Esophagus muscularis mucosa (tissue), 4 donors: ENCODE measurements at regions not wholly inside any gene's neighbourhood (a gene's known extent, or its start where the extent isn't known, plus 50 kb on each side); places are given as distances from the start of the nearest gene placed in this dataset.

Experiments
- DNase-seq: peaks from one replicate; pipeline ENCODE4 v3.0.0-alpha.2; 2017; ENCODE audit errors: extremely low spot score
- H3K27ac ChIP-seq, 4 donors: fragments of 200-600 bp; sonication (generic); replicated peaks in 1 of 4; 1 replicate in 3 of 4; 2 replicates in 1 of 4; pipeline ENCODE4 v1.5.1; 2016 to 2019; ENCODE audit warnings: mild to moderate bottlenecking in 1 of 4
- H3K27me3 ChIP-seq, 4 donors: fragments of 200-600 bp; sonication (generic); one replicate each; pipeline versions ENCODE4 v1.5.1 to v1.6.0; 2016 to 2019
- H3K36me3 ChIP-seq, 4 donors: fragments of 200-600 bp; sonication (generic); one replicate each; pipeline ENCODE4 v1.5.1; 2016 to 2019
- H3K4me1 ChIP-seq, 4 donors: fragments of 200-600 bp; sonication (generic); one replicate each; pipeline ENCODE4 v1.5.1; 2016 to 2019
- H3K4me3 ChIP-seq, 4 donors: fragments of 200-600 bp; sonication (generic); 1 replicate in 2 of 4; 2 replicates in 2 of 4; pipeline ENCODE4 v1.5.1; 2016 to 2019; ENCODE audit warnings: mild to moderate bottlenecking in 4 of 4, moderate library complexity in 1 of 4
- H3K9me3 ChIP-seq, 4 donors: fragments of 200-600 bp; sonication (generic); 1 replicate in 3 of 4; 2 replicates in 1 of 4; pipeline ENCODE4 v1.5.1; 2016 to 2019
- CTCF ChIP-seq, 3 experiments: fragments of 200-600 bp in 2 of 3; fragments of 450-650 bp in 1 of 3; sonication (generic) in 2 of 3; IDR thresholded peaks; one replicate each; pipeline ENCODE4 v1.5.1; 2017 to 2019; ENCODE audit warnings: antibody characterized with exemption in 3 of 3, mild to moderate bottlenecking in 2 of 3, moderate library complexity in 1 of 3
- EP300 ChIP-seq: sonication (generic); formaldehyde crosslinking; IDR thresholded peaks from one replicate; pipeline ENCODE4 v1.6.1; 2017; ENCODE audit warnings: antibody characterized with exemption
- POLR2A ChIP-seq: fragments of 450-650 bp; IDR thresholded peaks from one replicate; pipeline ENCODE4 v1.6.1; 2017; ENCODE audit warnings: antibody characterized with exemption, moderate library complexity, mild to moderate bottlenecking, low read depth
- POLR2AphosphoS5 ChIP-seq, 2 donors: sonication (generic); formaldehyde crosslinking; IDR thresholded peaks; one replicate each; pipeline ENCODE4 v1.6.1; 2017; ENCODE audit warnings: antibody characterized with exemption in 2 of 2
- WGBS: methylation state at CpG from one replicate; pipeline ENCODE4 v1.1.5; 2018; 5-methylcytosine and 5-hydroxymethylcytosine counted together
- intact Hi-C: fragments of 100-400 bp; cut with DNase I; formaldehyde crosslinking; loops from one replicate; pipeline ENCODE4 v1.15.1; 2023

GRCh38 chrX:39462835-39463234 lies 634.9 kb downstream of the BCOR start:
- TF ChIP-seq POLR2A (no peak), CTCF (IDR thresholded peaks at IDR 0.05) (no peak), EP300 (no peak), POLR2AphosphoS5 (IDR thresholded peaks at IDR 0.05) (no peak)
- intact Hi-C loops, result no loop called here

GRCh38 chrX:39464253-39464652 lies 633.5 kb downstream of the BCOR start:
- intact Hi-C loops, result no loop called here
- Histone ChIP-seq H3K4me3 (no peak overlapping the region), H3K27me3 (no peaks in the 10 kb centered on the region), H3K9me3 (no peaks in the 10 kb centered on the region), H3K27ac (no peak overlapping the region), H3K4me1 (no peaks in the 10 kb centered on the region), H3K36me3 (no peaks in the 10 kb centered on the region)
- TF ChIP-seq POLR2AphosphoS5 (IDR thresholded peaks at IDR 0.05) (no peak), CTCF (IDR thresholded peaks at IDR 0.05) (no peak), EP300 (no peak), POLR2A (no peak)
- DNase-seq, result no peak
- whole genome bisulfite sequencing, result 58% methylated on average over 5 of the region's 7 CpGs

More at GRCh38 chrX:39462835-39463234, 634.9 kb downstream of the BCOR start:
- DNase-seq, result no peak
- Histone ChIP-seq H3K27me3 (no peaks in the 10 kb centered on the region), H3K4me1 (no peaks in the 10 kb centered on the region), H3K36me3 (no peaks in the 10 kb centered on the region), H3K9me3 (no peaks in the 10 kb centered on the region), H3K27ac (no peak overlapping the region), H3K4me3 (no peak overlapping the region)
- WGBS, result 38% methylated on average over 1 of the region's 1 CpG

GRCh38 chrX:39465467-39465866 lies 632.3 kb downstream of the BCOR start:
- Histone ChIP-seq H3K27ac (no peak overlapping the region), H3K4me3 (no peak overlapping the region), H3K9me3 (no peaks in the 10 kb centered on the region), H3K27me3 (no peaks in the 10 kb centered on the region), H3K4me1 (peaks cover 0 to 2% (median under 1%) of the 10 kb centered on the region in 4 donors), H3K36me3 (no peaks in the 10 kb centered on the region)
- intact Hi-C loops, result no loop called here
- 83% methylated on average over 10 of the region's 13 CpGs for WGBS
- no peak for TF ChIP-seq EP300
- no peak for DNase-seq

- Histone ChIP-seq H3K4me3 (no peak overlapping the region), H3K4me1 (peaks cover 0 to 7% (median 3%) of the 10 kb centered on the region in 4 donors), H3K27ac (no peak overlapping the region), H3K27me3 (no peaks in the 10 kb centered on the region), H3K36me3 (no peaks in the 10 kb centered on the region), H3K9me3 (no peaks in the 10 kb centered on the region)
- intact Hi-C loops, result no loop called here
- WGBS, result 74% methylated on average over 4 of the region's 4 CpGs
- no peak for TF ChIP-seq CTCF (IDR thresholded peaks at IDR 0.05)
- no peak for TF ChIP-seq POLR2AphosphoS5 (IDR thresholded peaks at IDR 0.05)
- TF ChIP-seq POLR2A, result no peak
- no peak for TF ChIP-seq EP300
- no peak for DNase-seq
Observed at GRCh38 chrX:39465906-39466305, 631.9 kb downstream of the BCOR start.

GRCh38 chrX:39469126-39469525 lies 628.6 kb downstream of the BCOR start:
- intact Hi-C loops, result no loop called here
- no peak overlapping the region for H3K4me3 ChIP-seq
- 68% methylated on average over 4 of the region's 4 CpGs for WGBS
- H3K4me1 ChIP-seq, result peaks cover 4 to 25% (median 21%) of the 10 kb centered on the region in 4 donors
- no peaks in the 10 kb centered on the region for H3K36me3 ChIP-seq
- no peaks in the 10 kb centered on the region for H3K9me3 ChIP-seq
- no peak for TF ChIP-seq CTCF (IDR thresholded peaks at IDR 0.05)
- no peak for TF ChIP-seq POLR2A
- no peak for TF ChIP-seq POLR2AphosphoS5 (IDR thresholded peaks at IDR 0.05)
- no peak for TF ChIP-seq EP300
- H3K27ac ChIP-seq, result no peak overlapping the region
- no peak for DNase-seq
- no peaks in the 10 kb centered on the region for H3K27me3 ChIP-seq
